ENCODE measurements at regions not wholly inside any gene's neighbourhood (a gene's known extent, or its start where the extent isn't known, plus 50 kb on each side); places are given as distances from the start of the nearest gene placed in this dataset.

DNA sequence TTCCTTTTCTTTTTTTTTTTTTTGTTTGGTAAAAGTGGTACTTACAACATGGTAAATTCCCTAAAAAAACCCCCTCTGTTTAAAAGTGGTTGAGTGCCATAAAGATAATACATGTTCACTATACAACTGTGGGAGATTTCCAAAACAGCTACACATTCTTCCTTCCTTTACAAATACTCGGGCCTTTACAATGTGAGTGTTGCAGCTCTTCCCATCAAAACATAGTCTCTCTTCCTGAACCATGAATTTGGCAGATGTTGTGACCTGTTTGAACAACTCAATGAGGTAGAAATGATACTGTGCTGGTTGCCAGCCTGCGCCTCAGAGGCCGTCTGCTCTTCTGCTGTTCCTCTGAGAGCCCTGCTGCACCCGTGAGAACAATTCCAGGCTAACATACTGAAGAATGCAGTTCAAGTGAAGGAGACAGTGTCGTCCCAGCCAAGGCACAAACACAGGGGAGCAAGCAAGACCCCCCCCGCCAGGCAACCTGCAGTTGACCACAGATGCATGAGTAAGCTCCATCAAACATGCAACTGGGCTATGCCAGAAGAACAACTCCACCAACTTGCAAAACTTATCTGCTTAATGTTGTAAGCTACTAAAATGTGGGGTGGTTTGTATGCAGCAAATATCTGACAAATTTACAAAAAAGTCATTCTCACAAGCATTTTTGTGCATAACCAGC lies 645.0 kb downstream of the PCDH7 start:
- TF ChIP-seq, protein P1, sequence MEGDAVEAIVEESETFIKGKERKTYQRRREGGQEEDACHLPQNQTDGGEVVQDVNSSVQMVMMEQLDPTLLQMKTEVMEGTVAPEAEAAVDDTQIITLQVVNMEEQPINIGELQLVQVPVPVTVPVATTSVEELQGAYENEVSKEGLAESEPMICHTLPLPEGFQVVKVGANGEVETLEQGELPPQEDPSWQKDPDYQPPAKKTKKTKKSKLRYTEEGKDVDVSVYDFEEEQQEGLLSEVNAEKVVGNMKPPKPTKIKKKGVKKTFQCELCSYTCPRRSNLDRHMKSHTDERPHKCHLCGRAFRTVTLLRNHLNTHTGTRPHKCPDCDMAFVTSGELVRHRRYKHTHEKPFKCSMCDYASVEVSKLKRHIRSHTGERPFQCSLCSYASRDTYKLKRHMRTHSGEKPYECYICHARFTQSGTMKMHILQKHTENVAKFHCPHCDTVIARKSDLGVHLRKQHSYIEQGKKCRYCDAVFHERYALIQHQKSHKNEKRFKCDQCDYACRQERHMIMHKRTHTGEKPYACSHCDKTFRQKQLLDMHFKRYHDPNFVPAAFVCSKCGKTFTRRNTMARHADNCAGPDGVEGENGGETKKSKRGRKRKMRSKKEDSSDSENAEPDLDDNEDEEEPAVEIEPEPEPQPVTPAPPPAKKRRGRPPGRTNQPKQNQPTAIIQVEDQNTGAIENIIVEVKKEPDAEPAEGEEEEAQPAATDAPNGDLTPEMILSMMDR (conservative IDR thresholded peaks at IDR 0.05 in 1 of 2, IDR thresholded peaks at IDR 0.05 in 1 of 2; ENCODE audit: low read depth in 1 of 2, low read length in 2 of 2): no peak
- TF ChIP-seq EZH2 (IDR thresholded peaks at IDR 0.05; ENCODE audit: low read length, missing control alignments): no peak

Measured in fibroblast of lung (primary cell).